ENCODE measurements at regions not wholly inside any gene's neighbourhood (a gene's known extent, or its start where the extent isn't known, plus 50 kb on each side); places are given as distances from the start of the nearest gene placed in this dataset.
"Not testable (repeated sequence)": the region's sequence is repeated elsewhere in the genome, so short reads cannot be mapped to it uniquely, and the experiment has no call there.

GRCh38 chr2:138874251-138874650 lies 94.1 kb upstream of the NXPH2 start:
- Histone ChIP-seq H3K27ac (ENCODE audit: insufficient read depth, low read depth, low read length) (no peak overlapping the region), H3K9ac (replicated peaks; ENCODE audit: extremely low read depth, insufficient read depth, low read length) (no peak overlapping the region), H3K9me3 (replicated peaks; ENCODE audit: control insufficient read depth, insufficient read depth, low read length) (no peaks in the 10 kb centered on the region), H3K79me2 (ENCODE audit: control insufficient read depth, insufficient read depth, low read length) (no peaks in the 10 kb centered on the region), H4K20me1 (replicated peaks; ENCODE audit: control insufficient read depth, extremely low read depth, insufficient read depth, low read length) (no peaks in the 10 kb centered on the region), H3K4me2 (ENCODE audit: insufficient read depth, low read length) (no peak overlapping the region), H3K4me1 (ENCODE audit: control insufficient read depth, extremely low read depth, insufficient read depth, low read length) (no peaks in the 10 kb centered on the region), H3K9me1 (replicated peaks; ENCODE audit: control insufficient read depth, extremely low read depth, insufficient read depth, low read length) (no peaks in the 10 kb centered on the region), H2AFZ (ENCODE audit: low read depth, low read length) (no peak overlapping the region), H3K4me3 (replicated peaks in 1 of 3; ENCODE audit: insufficient read depth in 1 of 3, low read depth in 1 of 3, low read length in 3 of 3) (no peak overlapping the region), H3K36me3 (ENCODE audit: control insufficient read depth in 2 of 2, extremely low read depth in 1 of 2, insufficient read depth in 2 of 2, low read length in 2 of 2) (no peaks in the 10 kb centered on the region), H3K27me3 (ENCODE audit: control insufficient read depth in 2 of 2, insufficient read depth in 2 of 2, low read length in 2 of 2) (no peaks in the 10 kb centered on the region)
- CTCF ChIA-PET = no interaction called here
- FAIRE-seq (no peak), DNase-seq (ENCODE audit: low read depth, low spot score) (no peak)
- intact Hi-C loops (cut with micrococcal nuclease) = no loop called here
- BruUV-seq (replicated peaks) = no TSS peak
- TF ChIP-seq EZH2 (IDR thresholded peaks at IDR 0.05; ENCODE audit: borderline replicate concordance, low read depth, low read length, severe bottlenecking) (no peak), POLR2AphosphoS5 (IDR thresholded peaks at IDR 0.05; ENCODE audit: insufficient read depth, low read depth, low read length) (no peak), MYC (IDR thresholded peaks at IDR 0.05; ENCODE audit: low read depth, low read length) (no peak), GATA2 (IDR thresholded peaks at IDR 0.05; ENCODE audit: insufficient read depth, insufficient read length, low read depth, low read length) (no peak), POLR2A (IDR thresholded peaks at IDR 0.05; ENCODE audit: low read depth, low read length) (no peak), CTCF (IDR thresholded peaks at IDR 0.05; ENCODE audit: extremely low read depth in 1 of 2, insufficient read depth in 1 of 2, low read depth in 1 of 2, low read length in 2 of 2) (no peak), JUN (IDR thresholded peaks at IDR 0.05; ENCODE audit: borderline replicate concordance, insufficient read depth, insufficient read length, low read depth) (no peak)
- dilution Hi-C loops (cut with MboI; ENCODE audit: extremely low pct_ligation_motif_present, low sequenced_read_pairs) = no loop called here
- POLR2A ChIA-PET = no interaction called here

GRCh38 chr2:138872116-138872515 lies 91.9 kb upstream of the NXPH2 start:
- H3K9me3 ChIP-seq (replicated peaks; ENCODE audit: control insufficient read depth, insufficient read depth, low read length); H3K27me3 ChIP-seq (ENCODE audit: control insufficient read depth in 2 of 2, insufficient read depth in 2 of 2, low read length in 2 of 2); H3K79me2 ChIP-seq (ENCODE audit: control insufficient read depth, insufficient read depth, low read length); H2AFZ ChIP-seq (ENCODE audit: low read depth, low read length); H3K36me3 ChIP-seq (ENCODE audit: control insufficient read depth in 2 of 2, extremely low read depth in 1 of 2, insufficient read depth in 2 of 2, low read length in 2 of 2); H3K9ac ChIP-seq (replicated peaks; ENCODE audit: extremely low read depth, insufficient read depth, low read length); FAIRE-seq; BruUV-seq (replicated peaks); intact Hi-C loops (cut with micrococcal nuclease); H3K27ac ChIP-seq (ENCODE audit: insufficient read depth, low read depth, low read length); H3K9me1 ChIP-seq (replicated peaks; ENCODE audit: control insufficient read depth, extremely low read depth, insufficient read depth, low read length); CTCF ChIA-PET; H3K4me1 ChIP-seq (ENCODE audit: control insufficient read depth, extremely low read depth, insufficient read depth, low read length); dilution Hi-C loops (cut with MboI; ENCODE audit: extremely low pct_ligation_motif_present, low sequenced_read_pairs); H3K4me3 ChIP-seq (replicated peaks in 1 of 3; ENCODE audit: insufficient read depth in 1 of 3, low read depth in 1 of 3, low read length in 3 of 3); H4K20me1 ChIP-seq (replicated peaks; ENCODE audit: control insufficient read depth, extremely low read depth, insufficient read depth, low read length); DNase-seq (ENCODE audit: low read depth, low spot score); POLR2A ChIA-PET; H3K4me2 ChIP-seq (ENCODE audit: insufficient read depth, low read length): not testable (repeated sequence)
